HepG2 (cell line): ENCODE measurements at regions not wholly inside any gene's neighbourhood (a gene's known extent, or its start where the extent isn't known, plus 50 kb on each side); places are given as distances from the start of the nearest gene placed in this dataset.

Source experiments
- ATAC-seq: fragments of 200-7000 bp; cut with Tn5 transposase; 3 replicates; pipeline ENCODE4 v1.9.1; 2020; ENCODE audit warnings: mild to moderate bottlenecking, moderate library complexity
- BruUV-seq: library from RNA; stranded (reverse); fragments of 400-500 nt; replicated peaks from 2 replicates; lab custom pipeline; 2021; lab: Mats Ljungman, UMichigan
- CTCF ChIA-PET: fragments of 300-600 bp; formaldehyde crosslinking; extraction: SDS; loops from one replicate; lab custom pipeline; 2021; ENCODE audit warnings: low total read pairs, inconsistent platforms, low intra/inter-chr PET ratio; lab: Yijun Ruan, JAX
- POLR2A ChIA-PET: fragments of 350-600 bp; sonication (Branson Sonifier 250); formaldehyde crosslinking; loops from one replicate; lab custom pipeline; 2020; ENCODE audit warnings: antibody characterized with exemption, inconsistent platforms; lab: Yijun Ruan, JAX
- DNase-seq: peaks from one replicate; pipeline ENCODE4 v3.0.0-alpha.2; 2015; ENCODE audit warnings: low spot score
- FAIRE-seq: peaks from 3 replicates; lab custom pipeline; 2011; peaks lifted over from hg19 to GRCh38; lab: Jason Lieb, UNC
- H2AFZ ChIP-seq: one replicate; pipeline ENCODE4 v1.6.1; 2011; ENCODE audit warnings: low read length, inconsistent platforms
- H3K27ac ChIP-seq: fragments of 300-600 bp; 3 replicates; pipeline ENCODE4 v1.8.0; 2011; ENCODE audit warnings: mixed run types, mild to moderate bottlenecking, mixed read lengths, low read length, inconsistent platforms; ENCODE audit not compliant: insufficient read depth; ENCODE audit errors: extremely low read length
- H3K27me3 ChIP-seq, 2 experiments: fragments of 200-600 bp in 1 of 2; 2 replicates in 1 of 2; 3 replicates in 1 of 2; pipeline versions ENCODE4 v1.6.0 to v1.8.0; 2011; ENCODE audit warnings: low read length in 2 of 2, mild to moderate bottlenecking in 2 of 2, moderate library complexity in 2 of 2, inconsistent platforms in 1 of 2; ENCODE audit not compliant: insufficient read depth in 2 of 2, control insufficient read depth in 1 of 2
- H3K36me3 ChIP-seq, 2 experiments: fragments of 200-600 bp in 1 of 2; replicated peaks in 1 of 2; 2 replicates in 1 of 2; 3 replicates in 1 of 2; pipeline versions ENCODE4 v1.5.1 to v1.8.0; 2011; ENCODE audit warnings: low read length in 2 of 2, inconsistent platforms in 1 of 2; ENCODE audit not compliant: insufficient read depth in 2 of 2, control insufficient read depth in 1 of 2
- H3K4me1 ChIP-seq: 2 replicates; pipeline ENCODE4 v1.5.1; 2012; ENCODE audit warnings: low read length, inconsistent platforms; ENCODE audit not compliant: insufficient read depth
- H3K4me2 ChIP-seq: 2 replicates; pipeline ENCODE4 v1.6.0; 2011; ENCODE audit warnings: low read depth, low read length, inconsistent platforms
- H3K4me3 ChIP-seq, 3 experiments: fragments of 200-600 bp in 1 of 3; sonication (generic), shearing (Covaris generic) in 1 of 3; replicated peaks in 1 of 3; 2 replicates each; pipeline ENCODE4 v1.5.1; 2011 to 2016; ENCODE audit warnings: low read length in 3 of 3, inconsistent platforms in 2 of 3, low read depth in 2 of 3, mild to moderate bottlenecking in 2 of 3, control low read depth in 1 of 3, mixed read lengths in 1 of 3; ENCODE audit not compliant: insufficient read depth in 1 of 3
- H3K79me2 ChIP-seq: one replicate; pipeline ENCODE4 v1.6.1; 2011; ENCODE audit warnings: low read length, inconsistent platforms; ENCODE audit not compliant: insufficient read depth
- H3K9ac ChIP-seq: 2 replicates; pipeline ENCODE4 v1.6.0; 2011; ENCODE audit warnings: mild to moderate bottlenecking, low read depth, low read length, inconsistent platforms; ENCODE audit not compliant: insufficient read depth
- H3K9me3 ChIP-seq: 2 replicates; pipeline ENCODE4 v1.5.1; 2012; ENCODE audit warnings: mild to moderate bottlenecking, low read length
- H4K20me1 ChIP-seq: 2 replicates; pipeline ENCODE4 v1.6.0; 2011; ENCODE audit warnings: inconsistent platforms, mild to moderate bottlenecking, low read length, moderate library complexity; ENCODE audit not compliant: insufficient read depth
- CENPX ChIP-seq: sonication (generic); formaldehyde crosslinking; IDR thresholded peaks from 2 replicates; pipeline ENCODE4 v1.9.0; 2021; ENCODE audit warnings: mild to moderate bottlenecking, missing genetic modification reagents, moderate library complexity
- FOXP4 ChIP-seq: sonication (generic); formaldehyde crosslinking; IDR thresholded peaks from 2 replicates; pipeline ENCODE4 v1.4.0; 2020; ENCODE audit warnings: missing genetic modification reagents
- HES4 ChIP-seq: sonication (generic); formaldehyde crosslinking; IDR thresholded peaks from 2 replicates; pipeline ENCODE4 v1.9.0; 2021; ENCODE audit warnings: mild to moderate bottlenecking, missing genetic modification reagents, borderline replicate concordance
- IRF1 ChIP-seq: sonication (generic); formaldehyde crosslinking; IDR thresholded peaks from 2 replicates; pipeline ENCODE4 v1.4.0; 2020; ENCODE audit warnings: low read depth, mild to moderate bottlenecking, missing genetic modification reagents
- NFE2L1 ChIP-seq: sonication (generic); formaldehyde crosslinking; IDR thresholded peaks from 2 replicates; pipeline ENCODE4 v1.4.0; 2020; ENCODE audit warnings: missing genetic modification reagents, mild to moderate bottlenecking, borderline replicate concordance
- RXRA ChIP-seq: sonication (generic); formaldehyde crosslinking; IDR thresholded peaks from 2 replicates; pipeline ENCODE4 v1.5.1; 2020; ENCODE audit warnings: missing genetic modification reagents
- SALL2 ChIP-seq: sonication (generic); formaldehyde crosslinking; IDR thresholded peaks from 2 replicates; pipeline ENCODE4 v1.8.1; 2023; ENCODE audit warnings: mild to moderate bottlenecking, missing genetic modification reagents, inconsistent platforms
- SRF ChIP-seq: IDR thresholded peaks from 2 replicates; pipeline ENCODE4 v1.6.1; 2011; ENCODE audit warnings: mild to moderate bottlenecking, low read depth, low read length, moderate library complexity
- TARDBP ChIP-seq: sonication (generic); formaldehyde crosslinking; IDR thresholded peaks from 2 replicates; pipeline ENCODE4 v1.8.0; 2022; ENCODE audit warnings: mild to moderate bottlenecking, missing genetic modification reagents
- USF2 ChIP-seq, 2 experiments: sonication (generic) in 1 of 2; formaldehyde crosslinking in 1 of 2; IDR thresholded peaks; 2 replicates each; pipeline versions ENCODE4 v1.5.1 to v1.6.1; 2011 to 2020; ENCODE audit warnings: borderline replicate concordance in 1 of 2, low read depth in 1 of 2, low read length in 1 of 2, mild to moderate bottlenecking in 1 of 2, missing genetic modification reagents in 1 of 2, moderate library complexity in 1 of 2
- WIZ ChIP-seq: sonication (generic); formaldehyde crosslinking; IDR thresholded peaks from 2 replicates; pipeline ENCODE4 v1.5.1; 2020; ENCODE audit warnings: mild to moderate bottlenecking, missing genetic modification reagents
- ZBTB7A ChIP-seq: sonication (generic); formaldehyde crosslinking; IDR thresholded peaks from 2 replicates; pipeline ENCODE4 v1.8.0; 2022; ENCODE audit warnings: mild to moderate bottlenecking, missing genetic modification reagents
- ZBTB8A ChIP-seq: sonication (generic); formaldehyde crosslinking; IDR thresholded peaks from 2 replicates; pipeline ENCODE4 v1.4.0; 2020; ENCODE audit warnings: mild to moderate bottlenecking, low read depth, missing genetic modification reagents, borderline replicate concordance
- ZNF383 ChIP-seq: sonication (generic); formaldehyde crosslinking; IDR thresholded peaks from 2 replicates; pipeline ENCODE4 v1.4.0; 2020; ENCODE audit warnings: missing genetic modification reagents, mild to moderate bottlenecking, borderline replicate concordance
- ZNF550 ChIP-seq: sonication (generic); formaldehyde crosslinking; IDR thresholded peaks from 2 replicates; pipeline ENCODE4 v1.4.0; 2020; ENCODE audit warnings: mild to moderate bottlenecking, missing genetic modification reagents, borderline replicate concordance
- ZNF605 ChIP-seq: sonication (generic); formaldehyde crosslinking; IDR thresholded peaks from 2 replicates; pipeline ENCODE4 v1.8.0; 2022; ENCODE audit warnings: mild to moderate bottlenecking, missing genetic modification reagents
- ZNF773 ChIP-seq: sonication (generic); formaldehyde crosslinking; IDR thresholded peaks from 2 replicates; pipeline ENCODE4 v1.4.0; 2020; ENCODE audit warnings: missing genetic modification reagents, borderline replicate concordance
- WGBS: methylation state at CpG from one replicate; pipeline ENCODE4 v1.1.6; 2017; ENCODE audit warnings: low lambda C conversion rate; 5-methylcytosine and 5-hydroxymethylcytosine counted together
- in situ Hi-C: cut with HindIII; loops from 2 replicates; pipeline ENCODE4 v1.10.0; 2017; ENCODE audit warnings: low pct_unique_long_range_greater_than_20kb; ENCODE audit not compliant: extremely low pct_ligation_motif_present
- intact Hi-C: fragments of 100-400 bp; cut with micrococcal nuclease; formaldehyde crosslinking; loops from one replicate; pipeline ENCODE4 v1.10.0; 2022; ENCODE audit not compliant: unreplicated experiment
- TF ChIP-seq, protein P1 (sequence below): IDR thresholded peaks from 2 replicates; pipeline ENCODE4 v1.6.1; 2012; ENCODE audit warnings: inconsistent platforms
- TF ChIP-seq, protein P2 (sequence below): sonication (generic); formaldehyde crosslinking; IDR thresholded peaks from 2 replicates; pipeline ENCODE4 v1.4.0; 2020; ENCODE audit warnings: missing genetic modification reagents

DNA sequence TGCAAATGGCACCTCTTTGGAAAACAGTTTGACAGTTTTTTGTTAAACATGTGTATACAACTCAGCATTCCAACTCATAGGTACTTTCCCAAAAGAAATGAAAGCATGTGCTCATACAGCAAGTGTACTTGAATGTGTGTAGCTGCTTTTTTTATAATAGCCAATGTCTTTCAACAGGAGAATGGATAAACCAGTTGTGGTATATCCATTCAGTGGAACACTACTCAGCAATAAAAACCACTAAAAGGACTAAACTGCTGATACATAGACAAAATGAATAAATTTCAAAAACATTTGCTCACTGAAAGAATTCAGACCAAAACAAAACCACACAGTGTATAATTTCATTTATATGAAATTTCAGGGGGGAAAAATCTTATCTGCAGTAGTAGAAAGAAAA, 267.3 kb downstream of the NR2F1-AS1 start (continued):
- TF ChIP-seq FOXP4 (CRISPR knock-in tag): no peak

DNA sequence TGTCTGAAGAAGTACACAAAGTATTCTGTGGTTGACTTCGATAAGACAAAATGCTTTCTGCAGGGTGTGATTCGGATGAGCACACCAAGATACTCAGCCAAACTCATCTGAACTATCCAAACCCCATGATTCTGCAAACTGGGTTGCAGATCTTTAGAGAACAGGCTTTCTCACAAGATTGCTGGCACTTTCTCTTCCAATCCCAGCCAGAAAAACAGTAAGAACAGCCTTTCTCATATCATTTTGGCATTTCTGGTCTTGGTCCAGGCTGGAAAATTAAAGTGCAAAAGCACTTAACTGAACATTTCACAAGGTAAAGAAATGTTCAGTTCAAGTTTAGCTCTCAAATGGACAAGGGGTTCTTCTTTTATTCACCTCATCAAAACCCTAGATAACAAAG, 269.1 kb downstream of the NR2F1-AS1 start:
- no peaks in the 10 kb centered on the region for H3K36me3 ChIP-seq
- intact Hi-C loops: no loop called here
- no peak overlapping the region for H2AFZ ChIP-seq
- H4K20me1 ChIP-seq: no peaks in the 10 kb centered on the region
- H3K4me1 ChIP-seq: no peaks in the 10 kb centered on the region
- BruUV-seq: no TSS peak
- no peak overlapping the region for H3K27ac ChIP-seq
- DNase-seq (no peak), ATAC-seq (no peak), FAIRE-seq (no peak)
- 8% methylated on average over 2 of the region's 2 CpGs for WGBS
- no peaks in the 10 kb centered on the region for H3K27me3 ChIP-seq
- no peaks in the 10 kb centered on the region for H3K79me2 ChIP-seq
- no peak overlapping the region for H3K4me3 ChIP-seq
- ChIA-PET CTCF (no interaction called here), POLR2A (no interaction called here)
- no peak overlapping the region for H3K4me2 ChIP-seq
- no peak overlapping the region for H3K9ac ChIP-seq
- in situ Hi-C loops: no loop called here
- no peaks in the 10 kb centered on the region for H3K9me3 ChIP-seq
- TF ChIP-seq ZNF550 (CRISPR knock-in tag) (no peak), IRF1 (no peak), WIZ (CRISPR knock-in tag) (no peak), NFE2L1 (CRISPR knock-in tag) (no peak), HES4 (CRISPR knock-in tag) (no peak), ZBTB7A (CRISPR knock-in tag) (no peak), CENPX (CRISPR knock-in tag) (no peak), ZNF773 (no peak), SALL2 (CRISPR knock-in tag) (no peak), TARDBP (no peak), ZBTB8A (no peak), RXRA (CRISPR knock-in tag) (no peak), SRF (no peak), ZNF605 (CRISPR knock-in tag) (no peak), ZNF383 (CRISPR knock-in tag) (no peak), USF2 (IDR thresholded peaks at IDR 0.05; ENCODE audit: low read depth, low read length) (no peak), USF2 (CRISPR knock-in tag; IDR thresholded peaks at IDR 0.05; ENCODE audit: borderline replicate concordance) (no peak)
- TF ChIP-seq, protein P1, sequence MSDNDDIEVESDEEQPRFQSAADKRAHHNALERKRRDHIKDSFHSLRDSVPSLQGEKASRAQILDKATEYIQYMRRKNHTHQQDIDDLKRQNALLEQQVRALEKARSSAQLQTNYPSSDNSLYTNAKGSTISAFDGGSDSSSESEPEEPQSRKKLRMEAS: no peak
- TF ChIP-seq, protein P2, sequence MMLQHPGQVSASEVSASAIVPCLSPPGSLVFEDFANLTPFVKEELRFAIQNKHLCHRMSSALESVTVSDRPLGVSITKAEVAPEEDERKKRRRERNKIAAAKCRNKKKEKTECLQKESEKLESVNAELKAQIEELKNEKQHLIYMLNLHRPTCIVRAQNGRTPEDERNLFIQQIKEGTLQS: no peak
